ENCODE measurements at regions not wholly inside any gene's neighbourhood (a gene's known extent, or its start where the extent isn't known, plus 50 kb on each side); places are given as distances from the start of the nearest gene placed in this dataset.

DNA sequence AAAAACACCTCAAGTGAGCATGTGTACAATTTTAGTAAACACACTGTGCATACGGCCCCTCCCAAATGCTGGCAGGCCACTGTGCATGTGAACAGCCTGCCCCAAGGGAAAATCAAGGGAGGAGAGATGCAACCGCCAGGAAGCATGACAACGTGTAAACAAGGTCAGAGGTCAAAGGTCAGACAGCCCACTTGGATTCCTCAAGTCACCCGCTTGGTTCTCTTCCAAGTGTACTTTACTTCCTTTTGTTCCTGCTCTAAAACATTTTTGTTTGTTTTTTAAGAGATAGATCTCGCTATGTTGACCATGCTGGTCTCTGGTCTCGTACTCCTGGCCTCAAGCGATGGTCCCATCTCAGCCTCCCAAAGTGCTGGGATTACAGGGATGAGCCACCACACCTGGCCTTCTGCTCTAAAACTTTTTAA lies 126.7 kb upstream of the SHB start (continued):
- TF ChIP-seq ZNF878 (CRISPR knock-in tag; IDR thresholded peaks at IDR 0.05) (peak; percentile 32; the same call in 1 of the 2 replicates), ZNF460 (CRISPR knock-in tag; IDR thresholded peaks at IDR 0.05; ENCODE audit: borderline replicate concordance) (peak; percentile 80), CBX5 (CRISPR knock-in tag; IDR thresholded peaks at IDR 0.05; ENCODE audit: borderline replicate concordance) (peak; percentile 40; the same call in 1 of the 2 replicates), HMG20A (CRISPR knock-in tag; IDR thresholded peaks at IDR 0.05; ENCODE audit: borderline replicate concordance) (peak; percentile 78; the same call in 1 of the 2 replicates), ZNF839 (CRISPR knock-in tag; IDR thresholded peaks at IDR 0.05; ENCODE audit: borderline replicate concordance) (no peak), ZMYM4 (CRISPR knock-in tag; IDR thresholded peaks at IDR 0.05) (peak; percentile 26; the same call in 1 of the 2 replicates), NCOA2 (CRISPR knock-in tag; IDR thresholded peaks at IDR 0.05) (peak; percentile 69; the same call in 1 of the 2 replicates), EP300 (IDR thresholded peaks at IDR 0.05; ENCODE audit: low read depth in 2 of 2, low read length in 2 of 2) (peak in 1 of 2 experiments; percentile 66; a peak in 2 of 4 replicates), EP300 (CRISPR knock-in tag; IDR thresholded peaks at IDR 0.05; ENCODE audit: borderline replicate concordance) (peak; percentile 56; the same call in 1 of the 2 replicates), MXI1 (IDR thresholded peaks at IDR 0.05; ENCODE audit: borderline replicate concordance, low read depth, low read length) (peak; percentile 13; the same call in 1 of the 3 replicates), REXO4 (CRISPR knock-in tag; IDR thresholded peaks at IDR 0.05; ENCODE audit: borderline replicate concordance) (no peak), FOXJ3 (CRISPR knock-in tag; IDR thresholded peaks at IDR 0.05; ENCODE audit: borderline replicate concordance) (peak; percentile 48; the same call in 1 of the 2 replicates), ZKSCAN5 (CRISPR knock-in tag; IDR thresholded peaks at IDR 0.05) (no peak), SIX4 (CRISPR knock-in tag; IDR thresholded peaks at IDR 0.05) (no peak), MIER3 (CRISPR knock-in tag; IDR thresholded peaks at IDR 0.05; ENCODE audit: borderline replicate concordance) (peak; percentile 67; the same call in 1 of the 2 replicates), FOXP1 (IDR thresholded peaks at IDR 0.05) (no peak), FOXP1 (CRISPR knock-in tag; IDR thresholded peaks at IDR 0.05) (peak; percentile 96)
- TF ChIP-seq, protein P1, sequence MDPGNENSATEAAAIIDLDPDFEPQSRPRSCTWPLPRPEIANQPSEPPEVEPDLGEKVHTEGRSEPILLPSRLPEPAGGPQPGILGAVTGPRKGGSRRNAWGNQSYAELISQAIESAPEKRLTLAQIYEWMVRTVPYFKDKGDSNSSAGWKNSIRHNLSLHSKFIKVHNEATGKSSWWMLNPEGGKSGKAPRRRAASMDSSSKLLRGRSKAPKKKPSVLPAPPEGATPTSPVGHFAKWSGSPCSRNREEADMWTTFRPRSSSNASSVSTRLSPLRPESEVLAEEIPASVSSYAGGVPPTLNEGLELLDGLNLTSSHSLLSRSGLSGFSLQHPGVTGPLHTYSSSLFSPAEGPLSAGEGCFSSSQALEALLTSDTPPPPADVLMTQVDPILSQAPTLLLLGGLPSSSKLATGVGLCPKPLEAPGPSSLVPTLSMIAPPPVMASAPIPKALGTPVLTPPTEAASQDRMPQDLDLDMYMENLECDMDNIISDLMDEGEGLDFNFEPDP (CRISPR knock-in tag; conservative IDR thresholded peaks at IDR 0.05): 0 out of 2 replicates have a peak, but pooled peaks have one; percentile 83
- TF ChIP-seq, protein P2, sequence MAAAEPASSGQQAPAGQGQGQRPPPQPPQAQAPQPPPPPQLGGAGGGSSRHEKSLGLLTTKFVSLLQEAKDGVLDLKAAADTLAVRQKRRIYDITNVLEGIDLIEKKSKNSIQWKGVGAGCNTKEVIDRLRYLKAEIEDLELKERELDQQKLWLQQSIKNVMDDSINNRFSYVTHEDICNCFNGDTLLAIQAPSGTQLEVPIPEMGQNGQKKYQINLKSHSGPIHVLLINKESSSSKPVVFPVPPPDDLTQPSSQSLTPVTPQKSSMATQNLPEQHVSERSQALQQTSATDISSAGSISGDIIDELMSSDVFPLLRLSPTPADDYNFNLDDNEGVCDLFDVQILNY (CRISPR knock-in tag; conservative IDR thresholded peaks at IDR 0.05): no peak
- TF ChIP-seq, protein P3, sequence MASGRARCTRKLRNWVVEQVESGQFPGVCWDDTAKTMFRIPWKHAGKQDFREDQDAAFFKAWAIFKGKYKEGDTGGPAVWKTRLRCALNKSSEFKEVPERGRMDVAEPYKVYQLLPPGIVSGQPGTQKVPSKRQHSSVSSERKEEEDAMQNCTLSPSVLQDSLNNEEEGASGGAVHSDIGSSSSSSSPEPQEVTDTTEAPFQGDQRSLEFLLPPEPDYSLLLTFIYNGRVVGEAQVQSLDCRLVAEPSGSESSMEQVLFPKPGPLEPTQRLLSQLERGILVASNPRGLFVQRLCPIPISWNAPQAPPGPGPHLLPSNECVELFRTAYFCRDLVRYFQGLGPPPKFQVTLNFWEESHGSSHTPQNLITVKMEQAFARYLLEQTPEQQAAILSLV (CRISPR knock-in tag; IDR thresholded peaks at IDR 0.05; ENCODE audit: borderline replicate concordance): no peak
- TF ChIP-seq, protein P4, sequence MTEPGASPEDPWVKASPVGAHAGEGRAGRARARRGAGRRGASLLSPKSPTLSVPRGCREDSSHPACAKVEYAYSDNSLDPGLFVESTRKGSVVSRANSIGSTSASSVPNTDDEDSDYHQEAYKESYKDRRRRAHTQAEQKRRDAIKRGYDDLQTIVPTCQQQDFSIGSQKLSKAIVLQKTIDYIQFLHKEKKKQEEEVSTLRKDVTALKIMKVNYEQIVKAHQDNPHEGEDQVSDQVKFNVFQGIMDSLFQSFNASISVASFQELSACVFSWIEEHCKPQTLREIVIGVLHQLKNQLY (CRISPR knock-in tag; IDR thresholded peaks at IDR 0.05): peak; percentile 91
- TF ChIP-seq, protein P5, sequence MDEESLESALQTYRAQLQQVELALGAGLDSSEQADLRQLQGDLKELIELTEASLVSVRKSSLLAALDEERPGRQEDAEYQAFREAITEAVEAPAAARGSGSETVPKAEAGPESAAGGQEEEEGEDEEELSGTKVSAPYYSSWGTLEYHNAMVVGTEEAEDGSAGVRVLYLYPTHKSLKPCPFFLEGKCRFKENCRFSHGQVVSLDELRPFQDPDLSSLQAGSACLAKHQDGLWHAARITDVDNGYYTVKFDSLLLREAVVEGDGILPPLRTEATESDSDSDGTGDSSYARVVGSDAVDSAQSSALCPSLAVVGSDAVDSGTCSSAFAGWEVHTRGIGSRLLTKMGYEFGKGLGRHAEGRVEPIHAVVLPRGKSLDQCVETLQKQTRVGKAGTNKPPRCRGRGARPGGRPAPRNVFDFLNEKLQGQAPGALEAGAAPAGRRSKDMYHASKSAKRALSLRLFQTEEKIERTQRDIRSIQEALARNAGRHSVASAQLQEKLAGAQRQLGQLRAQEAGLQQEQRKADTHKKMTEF (CRISPR knock-in tag; IDR thresholded peaks at IDR 0.05): peak; percentile 75
- TF ChIP-seq, protein P6, sequence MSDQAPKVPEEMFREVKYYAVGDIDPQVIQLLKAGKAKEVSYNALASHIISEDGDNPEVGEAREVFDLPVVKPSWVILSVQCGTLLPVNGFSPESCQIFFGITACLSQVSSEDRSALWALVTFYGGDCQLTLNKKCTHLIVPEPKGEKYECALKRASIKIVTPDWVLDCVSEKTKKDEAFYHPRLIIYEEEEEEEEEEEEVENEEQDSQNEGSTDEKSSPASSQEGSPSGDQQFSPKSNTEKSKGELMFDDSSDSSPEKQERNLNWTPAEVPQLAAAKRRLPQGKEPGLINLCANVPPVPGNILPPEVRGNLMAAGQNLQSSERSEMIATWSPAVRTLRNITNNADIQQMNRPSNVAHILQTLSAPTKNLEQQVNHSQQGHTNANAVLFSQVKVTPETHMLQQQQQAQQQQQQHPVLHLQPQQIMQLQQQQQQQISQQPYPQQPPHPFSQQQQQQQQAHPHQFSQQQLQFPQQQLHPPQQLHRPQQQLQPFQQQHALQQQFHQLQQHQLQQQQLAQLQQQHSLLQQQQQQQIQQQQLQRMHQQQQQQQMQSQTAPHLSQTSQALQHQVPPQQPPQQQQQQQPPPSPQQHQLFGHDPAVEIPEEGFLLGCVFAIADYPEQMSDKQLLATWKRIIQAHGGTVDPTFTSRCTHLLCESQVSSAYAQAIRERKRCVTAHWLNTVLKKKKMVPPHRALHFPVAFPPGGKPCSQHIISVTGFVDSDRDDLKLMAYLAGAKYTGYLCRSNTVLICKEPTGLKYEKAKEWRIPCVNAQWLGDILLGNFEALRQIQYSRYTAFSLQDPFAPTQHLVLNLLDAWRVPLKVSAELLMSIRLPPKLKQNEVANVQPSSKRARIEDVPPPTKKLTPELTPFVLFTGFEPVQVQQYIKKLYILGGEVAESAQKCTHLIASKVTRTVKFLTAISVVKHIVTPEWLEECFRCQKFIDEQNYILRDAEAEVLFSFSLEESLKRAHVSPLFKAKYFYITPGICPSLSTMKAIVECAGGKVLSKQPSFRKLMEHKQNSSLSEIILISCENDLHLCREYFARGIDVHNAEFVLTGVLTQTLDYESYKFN (CRISPR knock-in tag; conservative IDR thresholded peaks at IDR 0.05): peak; percentile 51
